ENCODE measurements at regions not wholly inside any gene's neighbourhood (a gene's known extent, or its start where the extent isn't known, plus 50 kb on each side); places are given as distances from the start of the nearest gene placed in this dataset.

- no peak for TF ChIP-seq CTCF (IDR thresholded peaks at IDR 0.05)
- no peak for TF ChIP-seq EZH2phosphoT487 (IDR thresholded peaks at IDR 0.05)
- no peak for TF ChIP-seq EZH2 (IDR thresholded peaks at IDR 0.05)
Measured at GRCh38 chr18:29531746-29532145, 1354.8 kb upstream of the CDH2 start.
